ENCODE measurements at regions not wholly inside any gene's neighbourhood (a gene's known extent, or its start where the extent isn't known, plus 50 kb on each side); places are given as distances from the start of the nearest gene placed in this dataset.
"Not testable (repeated sequence)": the region's sequence is repeated elsewhere in the genome, so short reads cannot be mapped to it uniquely, and the experiment has no call there.

DNA sequence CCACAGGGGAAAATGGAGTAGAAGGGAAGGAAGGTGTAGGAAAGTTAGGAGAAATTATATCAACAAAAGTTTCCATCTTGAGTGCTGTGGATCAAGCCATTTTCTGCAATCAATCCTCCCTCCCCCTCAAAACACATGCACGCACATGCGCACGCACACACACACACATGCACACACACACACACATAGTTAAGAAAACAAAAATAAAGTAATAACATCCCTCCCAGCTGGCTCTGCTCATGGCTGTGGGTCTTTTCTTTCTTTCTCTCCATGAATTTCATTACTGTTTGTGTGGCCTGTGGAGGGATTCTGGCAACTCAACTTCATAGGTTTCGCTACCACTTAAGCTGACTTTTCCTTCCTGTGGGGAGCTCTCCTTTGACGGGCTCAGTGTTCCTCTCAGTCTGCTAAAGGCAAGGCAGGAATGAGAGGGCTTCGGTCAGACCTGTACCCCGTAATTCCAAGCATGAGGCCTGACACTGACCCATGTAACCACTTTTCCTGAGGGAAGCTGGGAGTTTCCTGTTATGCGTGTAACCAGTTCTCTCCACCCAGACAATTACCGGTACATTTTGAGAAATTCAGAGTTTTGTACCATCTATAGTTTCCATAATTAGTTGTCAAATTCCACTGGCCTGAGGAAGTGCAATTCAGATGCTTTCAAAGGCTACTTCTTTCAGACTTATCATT is 79.8 kb downstream of the ZNF92 start:
- DNase-seq (ENCODE audit: low spot score in 2 of 2) (no peak), ATAC-seq (replicated peaks; ENCODE audit: extremely low read depth, poor library complexity, severe bottlenecking) (no peak)
- Mint-ChIP-seq H3K4me3 (no peak overlapping the region), H3K9me3 (no peaks in the 10 kb centered on the region), H3K27ac (ENCODE audit: low read depth) (no peak overlapping the region), H3K36me3 (ENCODE audit: insufficient read depth) (no peaks in the 10 kb centered on the region), H3K4me1 (peaks cover 27% of the 10 kb centered on the region), H3K27me3 (peaks cover 23% of the 10 kb centered on the region)

GRCh38 chr7:65454469-65454868 is 80.8 kb downstream of the ZNF92 start:
- Mint-ChIP-seq H3K36me3 (ENCODE audit: insufficient read depth) (no peaks in the 10 kb centered on the region), H3K27me3 (peaks cover 23% of the 10 kb centered on the region), H3K27ac (ENCODE audit: low read depth) (no peak overlapping the region), H3K9me3 (no peaks in the 10 kb centered on the region), H3K4me1 (peaks cover 22% of the 10 kb centered on the region), H3K4me3 (no peak overlapping the region)
- DNase-seq (ENCODE audit: low spot score in 2 of 2) (no peak), ATAC-seq (replicated peaks; ENCODE audit: extremely low read depth, poor library complexity, severe bottlenecking) (no peak)

DNA sequence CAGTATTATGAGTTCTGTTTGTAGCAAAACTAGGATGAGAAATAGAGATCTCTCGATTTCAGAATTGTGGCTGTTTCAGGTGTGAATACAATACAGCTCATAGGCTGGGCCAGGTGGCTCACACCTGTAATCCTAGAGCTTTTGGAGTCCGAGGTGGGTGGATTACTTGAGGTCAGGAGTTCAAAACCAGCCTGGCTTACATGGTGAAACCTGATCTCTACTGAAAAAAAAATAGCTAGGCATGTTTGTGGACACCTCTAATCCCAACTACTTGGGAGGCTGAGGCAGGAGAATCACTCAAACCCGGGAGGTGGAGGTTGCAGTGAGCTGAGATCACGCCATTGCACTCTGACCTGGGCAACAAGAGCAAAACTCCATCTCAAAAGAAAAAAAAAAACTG is 81.4 kb downstream of the ZNF92 start:
- not testable (repeated sequence) for H3K36me3 Mint-ChIP-seq (ENCODE audit: insufficient read depth)

GRCh38 chr7:65457705-65458104 is 84.0 kb downstream of the ZNF92 start:
- Mint-ChIP-seq H3K27ac (ENCODE audit: low read depth) (no peak overlapping the region), H3K27me3 (peaks cover 17% of the 10 kb centered on the region), H3K4me1 (peaks cover 12% of the 10 kb centered on the region), H3K9me3 (no peaks in the 10 kb centered on the region), H3K4me3 (no peak overlapping the region), H3K36me3 (ENCODE audit: insufficient read depth) (no peaks in the 10 kb centered on the region)
- DNase-seq (ENCODE audit: low spot score in 2 of 2) (no peak), ATAC-seq (replicated peaks; ENCODE audit: extremely low read depth, poor library complexity, severe bottlenecking) (no peak)

More for the DNA sequence above, 81.4 kb downstream of the ZNF92 start:
- not testable (repeated sequence) for H3K27ac Mint-ChIP-seq (ENCODE audit: low read depth); ATAC-seq (replicated peaks; ENCODE audit: extremely low read depth, poor library complexity, severe bottlenecking); H3K9me3 Mint-ChIP-seq; H3K4me3 Mint-ChIP-seq; DNase-seq (ENCODE audit: low spot score in 2 of 2)
- H3K4me1 Mint-ChIP-seq: peaks cover 17% of the 10 kb centered on the region
- H3K27me3 Mint-ChIP-seq: peaks cover 23% of the 10 kb centered on the region

- Mint-ChIP-seq H3K27ac (ENCODE audit: low read depth) (no peak overlapping the region), H3K36me3 (ENCODE audit: insufficient read depth) (no peaks in the 10 kb centered on the region)
These were observed 85.8 kb downstream of the ZNF92 start for GRCh38 chr7:65459438-65459837.

GRCh38 chr7:65462148-65462716 is 88.6 kb downstream of the ZNF92 start:
- ATAC-seq (replicated peaks; ENCODE audit: extremely low read depth, poor library complexity, severe bottlenecking) (no peak), DNase-seq (ENCODE audit: low spot score in 2 of 2) (no peak)
- Mint-ChIP-seq H3K36me3 (ENCODE audit: insufficient read depth) (no peaks in the 10 kb centered on the region), H3K27ac (ENCODE audit: low read depth) (no peak overlapping the region), H3K4me1 (peaks cover 5% of the 10 kb centered on the region), H3K9me3 (peaks cover 2% of the 10 kb centered on the region), H3K4me3 (no peak overlapping the region), H3K27me3 (no peaks in the 10 kb centered on the region)

More at GRCh38 chr7:65459438-65459837, 85.8 kb downstream of the ZNF92 start:
- Mint-ChIP-seq H3K4me1 (peaks cover 9% of the 10 kb centered on the region), H3K9me3 (no peaks in the 10 kb centered on the region), H3K27me3 (peaks cover 13% of the 10 kb centered on the region), H3K4me3 (no peak overlapping the region)
- ATAC-seq (replicated peaks; ENCODE audit: extremely low read depth, poor library complexity, severe bottlenecking): no peak
- DNase-seq (ENCODE audit: low spot score in 2 of 2): no peak

- Mint-ChIP-seq H3K4me3 (no peak overlapping the region), H3K36me3 (ENCODE audit: insufficient read depth) (no peaks in the 10 kb centered on the region), H3K4me1 (peaks cover 5% of the 10 kb centered on the region), H3K27ac (ENCODE audit: low read depth) (no peak overlapping the region), H3K27me3 (no peaks in the 10 kb centered on the region), H3K9me3 (peaks cover 7% of the 10 kb centered on the region)
- no peak for ATAC-seq (replicated peaks; ENCODE audit: extremely low read depth, poor library complexity, severe bottlenecking)
- no peak for DNase-seq (ENCODE audit: low spot score in 2 of 2)
These were observed 89.5 kb downstream of the ZNF92 start for GRCh38 chr7:65463184-65463583.

DNA sequence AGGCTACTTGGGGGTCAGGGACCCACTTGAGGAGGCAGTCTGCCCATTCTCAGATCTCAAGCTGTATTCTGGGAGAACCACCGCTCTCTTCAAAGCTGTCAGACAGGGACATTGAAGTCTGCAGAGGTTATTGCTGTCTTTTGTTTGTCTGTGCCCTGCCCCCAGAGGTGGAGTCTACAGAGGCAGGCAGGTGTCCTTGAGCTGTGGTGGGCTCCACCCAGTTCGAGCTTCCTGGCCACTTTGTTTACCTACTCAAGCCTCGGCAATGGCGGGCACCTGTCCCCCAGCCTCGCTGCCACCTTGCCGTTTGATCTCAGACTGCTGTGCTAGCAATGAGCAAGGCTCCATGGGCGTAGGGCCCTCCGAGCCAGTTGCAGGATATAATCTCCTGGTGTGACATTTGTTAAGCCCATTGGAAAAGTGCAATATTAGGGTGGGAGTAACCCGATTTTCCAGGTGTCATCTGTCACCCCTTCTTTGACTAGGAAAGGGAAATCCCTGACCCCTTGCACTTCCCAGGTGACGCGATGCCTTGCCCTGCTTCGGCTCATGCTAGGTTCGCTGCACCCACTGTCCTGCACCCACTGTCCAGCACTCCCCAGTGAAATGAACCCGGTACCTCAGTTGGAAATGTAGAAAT is 96.4 kb downstream of the ZNF92 start:
- H3K4me1 Mint-ChIP-seq: peaks cover 17% of the 10 kb centered on the region
- not testable (repeated sequence) for H3K27ac Mint-ChIP-seq (ENCODE audit: low read depth); ATAC-seq (replicated peaks; ENCODE audit: extremely low read depth, poor library complexity, severe bottlenecking)

DNA sequence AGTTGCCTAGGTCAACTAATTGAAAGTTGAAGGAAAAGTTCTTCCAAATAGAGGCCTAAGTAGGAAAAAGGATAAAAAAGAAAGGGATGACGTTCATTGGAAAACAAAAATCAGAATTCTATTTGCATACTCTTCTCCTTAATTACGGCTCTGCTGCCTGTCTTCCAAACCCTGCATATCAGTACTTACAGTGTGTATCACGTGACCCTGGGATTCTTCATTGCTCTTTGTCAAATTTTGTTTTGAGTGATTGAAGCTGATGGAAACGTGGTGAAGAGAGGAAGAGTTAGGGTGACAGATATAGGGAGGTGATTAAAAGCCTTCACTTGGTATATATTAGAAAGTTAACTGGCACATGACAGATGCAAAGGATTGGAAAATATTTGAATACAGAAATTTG is 97.9 kb downstream of the ZNF92 start:
- DNase-seq (ENCODE audit: low spot score in 2 of 2) (no peak), ATAC-seq (replicated peaks; ENCODE audit: extremely low read depth, poor library complexity, severe bottlenecking) (no peak)
- Mint-ChIP-seq H3K36me3 (ENCODE audit: insufficient read depth) (peaks cover 4% of the 10 kb centered on the region), H3K4me1 (peaks cover 32% of the 10 kb centered on the region), H3K9me3 (peaks cover 14% of the 10 kb centered on the region), H3K4me3 (no peak overlapping the region), H3K27ac (ENCODE audit: low read depth) (no peak overlapping the region), H3K27me3 (no peaks in the 10 kb centered on the region)

More for the DNA sequence above, 96.4 kb downstream of the ZNF92 start:
- DNase-seq (ENCODE audit: low spot score in 2 of 2); H3K4me3 Mint-ChIP-seq; H3K27me3 Mint-ChIP-seq; H3K36me3 Mint-ChIP-seq (ENCODE audit: insufficient read depth): not testable (repeated sequence)
- H3K9me3 Mint-ChIP-seq: peaks cover 10% of the 10 kb centered on the region

DNA sequence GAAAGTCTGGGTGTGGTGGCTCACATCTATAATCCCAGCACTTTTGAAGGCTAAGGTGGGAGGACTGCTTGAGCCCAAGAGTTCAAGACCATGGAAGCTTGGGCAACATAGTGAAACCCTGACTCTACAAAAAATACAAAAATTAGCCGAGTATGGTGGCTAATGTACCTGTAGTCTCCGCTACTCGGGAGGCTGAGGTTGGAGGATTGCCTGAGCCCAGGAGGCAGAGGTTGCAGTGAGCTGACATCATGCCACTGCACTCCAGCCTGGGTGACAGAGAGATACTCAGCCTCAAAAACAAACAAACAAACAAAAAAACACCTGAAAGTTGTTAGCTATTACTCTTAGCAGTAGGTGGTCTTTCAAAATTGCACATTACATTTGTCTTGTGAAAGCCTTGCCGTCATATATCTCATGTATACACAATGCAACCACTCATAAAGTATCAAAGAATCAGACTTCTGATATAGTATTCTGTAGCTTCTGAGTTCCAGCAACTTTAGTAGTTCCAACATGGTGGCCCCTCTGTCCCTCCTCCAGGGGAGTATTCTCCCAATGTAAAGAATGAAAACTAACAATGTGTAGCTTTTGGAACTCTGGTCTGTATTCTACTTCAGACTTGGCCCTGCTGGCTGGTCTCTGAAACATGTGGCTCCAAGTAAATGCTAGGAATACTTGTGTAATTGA is 101.5 kb downstream of the ZNF92 start:
- Mint-ChIP-seq H3K36me3 (ENCODE audit: insufficient read depth) (peaks cover 6% of the 10 kb centered on the region), H3K9me3 (peaks cover 20% of the 10 kb centered on the region), H3K27me3 (no peaks in the 10 kb centered on the region), H3K4me1 (peaks cover 53% of the 10 kb centered on the region), H3K27ac (ENCODE audit: low read depth) (peak overlapping the region; percentile 97), H3K4me3 (peak overlapping the region; percentile 76)
- DNase-seq (ENCODE audit: low spot score in 2 of 2): no peak
- ATAC-seq (replicated peaks; ENCODE audit: extremely low read depth, poor library complexity, severe bottlenecking): peak; percentile 43

- DNase-seq (ENCODE audit: low spot score in 2 of 2) (peak in 1 of 2 donors; percentile 24), ATAC-seq (replicated peaks; ENCODE audit: extremely low read depth, poor library complexity, severe bottlenecking) (peak; percentile 71)
- Mint-ChIP-seq H3K4me1 (peaks cover 56% of the 10 kb centered on the region), H3K9me3 (peaks cover 20% of the 10 kb centered on the region), H3K27ac (ENCODE audit: low read depth) (peak overlapping the region; percentile 97), H3K4me3 (peak overlapping the region; percentile 76), H3K27me3 (no peaks in the 10 kb centered on the region), H3K36me3 (ENCODE audit: insufficient read depth) (peaks cover 6% of the 10 kb centered on the region)
These were observed 102.2 kb downstream of the ZNF92 start for GRCh38 chr7:65475734-65476319.

- no peak for ATAC-seq (replicated peaks; ENCODE audit: extremely low read depth, poor library complexity, severe bottlenecking)
- Mint-ChIP-seq H3K27me3 (no peaks in the 10 kb centered on the region), H3K36me3 (ENCODE audit: insufficient read depth) (peaks cover 6% of the 10 kb centered on the region), H3K27ac (ENCODE audit: low read depth) (peak overlapping the region; percentile 97), H3K4me1 (peaks cover 56% of the 10 kb centered on the region), H3K9me3 (peaks cover 27% of the 10 kb centered on the region), H3K4me3 (peak overlapping the region; percentile 76)
- DNase-seq (ENCODE audit: low spot score in 2 of 2): no peak
These were observed 103.7 kb downstream of the ZNF92 start for GRCh38 chr7:65477326-65477725.
